SK-N-SH treated with all-trans-retinoic acid at 6 μM for 48 hours (cell line): ENCODE measurements at regions not wholly inside any gene's neighbourhood (a gene's known extent, or its start where the extent isn't known, plus 50 kb on each side); places are given as distances from the start of the nearest gene placed in this dataset.

Experiments
- ATAC-seq: fragments of 200-7000 bp; cut with Tn5 transposase; 3 replicates; pipeline ENCODE4 v1.9.1; 2020; ENCODE audit warnings: mild to moderate bottlenecking, moderate library complexity
- ARNTL ChIP-seq: fragments of 450-650 bp; formaldehyde crosslinking; IDR thresholded peaks from 2 replicates; pipeline ENCODE4 v1.5.0; 2020; ENCODE audit warnings: low read depth, mild to moderate bottlenecking, moderate library complexity, borderline replicate concordance
- BACH2 ChIP-seq: fragments of 250-450 bp; sonication (Bioruptor Pico); IDR thresholded peaks from 2 replicates; pipeline ENCODE4 v1.9.0; 2021; ENCODE audit warnings: mild to moderate bottlenecking, borderline replicate concordance
- CSDC2 ChIP-seq: fragments of 250-450 bp; sonication (Bioruptor Pico); IDR thresholded peaks from 2 replicates; pipeline ENCODE4 v1.5.0; 2020; ENCODE audit warnings: mild to moderate bottlenecking, moderate library complexity
- ESRRG ChIP-seq: fragments of 250-450 bp; sonication (Bioruptor Pico); IDR thresholded peaks from 2 replicates; pipeline ENCODE4 v1.6.1; 2021; ENCODE audit warnings: mild to moderate bottlenecking
- GLIS3 ChIP-seq: fragments of 250-450 bp; sonication (Bioruptor Pico); IDR thresholded peaks from 2 replicates; pipeline ENCODE4 v1.5.0; 2020; ENCODE audit warnings: mild to moderate bottlenecking, moderate library complexity
- ISL1 ChIP-seq: fragments of 250-450 bp; sonication (Bioruptor Pico); IDR thresholded peaks from 2 replicates; pipeline ENCODE4 v2.1.2; 2022; ENCODE audit warnings: mild to moderate bottlenecking, moderate library complexity
- OSR1 ChIP-seq: fragments of 250-450 bp; sonication (Bioruptor Pico); IDR thresholded peaks from 2 replicates; pipeline ENCODE4 v1.8.0; 2022; ENCODE audit warnings: moderate library complexity, mild to moderate bottlenecking, inconsistent platforms
- PPARA ChIP-seq: fragments of 250-450 bp; sonication (Bioruptor Pico); IDR thresholded peaks from 2 replicates; pipeline ENCODE4 v1.5.0; 2020; ENCODE audit warnings: mild to moderate bottlenecking, borderline replicate concordance
- RARB ChIP-seq: fragments of 250-450 bp; sonication (Bioruptor Pico); IDR thresholded peaks from 2 replicates; pipeline ENCODE4 v1.8.0; 2021; ENCODE audit warnings: mild to moderate bottlenecking, moderate library complexity
- SNAI2 ChIP-seq: fragments of 250-450 bp; sonication (Bioruptor Pico); IDR thresholded peaks from 2 replicates; pipeline ENCODE4 v1.5.0; 2020; ENCODE audit warnings: mild to moderate bottlenecking, moderate library complexity
- TCF4 ChIP-seq: fragments of 250-450 bp; sonication (Bioruptor Pico); IDR thresholded peaks from 2 replicates; pipeline ENCODE4 v1.8.0; 2021; ENCODE audit warnings: mild to moderate bottlenecking, moderate library complexity, borderline replicate concordance
- TOX ChIP-seq: fragments of 250-450 bp; sonication (Bioruptor Pico); IDR thresholded peaks from 2 replicates; pipeline ENCODE4 v1.8.0; 2021; ENCODE audit warnings: mild to moderate bottlenecking, moderate library complexity, borderline replicate concordance
- ZC3H10 ChIP-seq: fragments of 250-450 bp; sonication (Bioruptor Pico); IDR thresholded peaks from 2 replicates; pipeline ENCODE4 v1.5.1; 2021; ENCODE audit warnings: mild to moderate bottlenecking, moderate library complexity
- ZFP3 ChIP-seq: fragments of 250-450 bp; sonication (Bioruptor Pico); IDR thresholded peaks from 2 replicates; pipeline ENCODE4 v1.5.0; 2020; ENCODE audit warnings: mild to moderate bottlenecking, moderate library complexity
- ZNF70 ChIP-seq: fragments of 450-650 bp; formaldehyde crosslinking; IDR thresholded peaks from 2 replicates; pipeline ENCODE4 v1.5.0; 2020; ENCODE audit warnings: mild to moderate bottlenecking, moderate library complexity
- ZNF8 ChIP-seq: fragments of 450-650 bp; formaldehyde crosslinking; IDR thresholded peaks from 2 replicates; pipeline ENCODE4 v1.5.0; 2020; ENCODE audit warnings: mild to moderate bottlenecking, moderate library complexity
- TF ChIP-seq, protein P1 (sequence below): fragments of 250-450 bp; sonication (Bioruptor Pico); IDR thresholded peaks from 2 replicates; pipeline ENCODE4 v1.8.0; 2020; ENCODE audit warnings: mild to moderate bottlenecking, moderate library complexity, borderline replicate concordance
- TF ChIP-seq, protein P2 (sequence below): fragments of 250-450 bp; sonication (Bioruptor Pico); IDR thresholded peaks from 2 replicates; pipeline ENCODE4 v1.5.0; 2020; ENCODE audit warnings: mild to moderate bottlenecking, moderate library complexity
- TF ChIP-seq, protein P3 (sequence below): fragments of 250-450 bp; sonication (Bioruptor Pico); IDR thresholded peaks from 2 replicates; pipeline ENCODE4 v1.8.0; 2021; ENCODE audit warnings: low read depth, mild to moderate bottlenecking, moderate library complexity, borderline replicate concordance
- TF ChIP-seq, protein P4 (sequence below): fragments of 250-450 bp; sonication (Bioruptor Pico); IDR thresholded peaks from 2 replicates; pipeline ENCODE4 v1.5.1; 2021; ENCODE audit warnings: mild to moderate bottlenecking, moderate library complexity
- TF ChIP-seq, protein P5 (sequence below): fragments of 250-450 bp; sonication (Bioruptor Pico); IDR thresholded peaks from 2 replicates; pipeline ENCODE4 v1.5.1; 2020; ENCODE audit warnings: low read depth, mild to moderate bottlenecking, moderate library complexity

DNA sequence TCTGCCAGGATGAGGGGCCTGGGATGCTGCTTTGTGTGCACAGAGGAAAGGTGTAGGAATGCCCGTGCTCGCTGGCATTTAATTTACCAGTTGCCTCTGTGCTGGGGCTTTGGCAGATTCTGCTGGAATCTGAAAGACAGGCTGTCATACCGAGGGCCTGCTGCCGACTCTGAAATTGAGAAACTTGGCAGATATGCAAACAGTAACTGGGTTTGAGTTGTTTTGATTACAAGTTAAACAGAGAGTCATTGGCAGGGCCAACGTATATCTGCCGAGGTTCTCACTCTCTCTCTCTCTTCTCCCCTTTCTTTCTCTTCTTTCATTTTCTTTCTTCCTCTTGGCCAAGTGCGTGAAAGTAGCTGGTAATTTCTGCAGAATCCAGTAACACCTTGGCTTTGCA is 618.7 kb downstream of the VRK1 start:
- TF ChIP-seq ESRRG (CRISPR knock-in tag) (no peak), ZNF70 (CRISPR knock-in tag) (no peak), TOX (no peak), ZNF8 (no peak), BACH2 (no peak), ZC3H10 (CRISPR knock-in tag) (no peak), ZFP3 (CRISPR knock-in tag) (no peak), ISL1 (CRISPR knock-in tag) (no peak)
- TF ChIP-seq, protein P1, sequence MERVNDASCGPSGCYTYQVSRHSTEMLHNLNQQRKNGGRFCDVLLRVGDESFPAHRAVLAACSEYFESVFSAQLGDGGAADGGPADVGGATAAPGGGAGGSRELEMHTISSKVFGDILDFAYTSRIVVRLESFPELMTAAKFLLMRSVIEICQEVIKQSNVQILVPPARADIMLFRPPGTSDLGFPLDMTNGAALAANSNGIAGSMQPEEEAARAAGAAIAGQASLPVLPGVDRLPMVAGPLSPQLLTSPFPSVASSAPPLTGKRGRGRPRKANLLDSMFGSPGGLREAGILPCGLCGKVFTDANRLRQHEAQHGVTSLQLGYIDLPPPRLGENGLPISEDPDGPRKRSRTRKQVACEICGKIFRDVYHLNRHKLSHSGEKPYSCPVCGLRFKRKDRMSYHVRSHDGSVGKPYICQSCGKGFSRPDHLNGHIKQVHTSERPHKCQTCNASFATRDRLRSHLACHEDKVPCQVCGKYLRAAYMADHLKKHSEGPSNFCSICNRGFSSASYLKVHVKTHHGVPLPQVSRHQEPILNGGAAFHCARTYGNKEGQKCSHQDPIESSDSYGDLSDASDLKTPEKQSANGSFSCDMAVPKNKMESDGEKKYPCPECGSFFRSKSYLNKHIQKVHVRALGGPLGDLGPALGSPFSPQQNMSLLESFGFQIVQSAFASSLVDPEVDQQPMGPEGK: no peak
- ATAC-seq: no peak

DNA sequence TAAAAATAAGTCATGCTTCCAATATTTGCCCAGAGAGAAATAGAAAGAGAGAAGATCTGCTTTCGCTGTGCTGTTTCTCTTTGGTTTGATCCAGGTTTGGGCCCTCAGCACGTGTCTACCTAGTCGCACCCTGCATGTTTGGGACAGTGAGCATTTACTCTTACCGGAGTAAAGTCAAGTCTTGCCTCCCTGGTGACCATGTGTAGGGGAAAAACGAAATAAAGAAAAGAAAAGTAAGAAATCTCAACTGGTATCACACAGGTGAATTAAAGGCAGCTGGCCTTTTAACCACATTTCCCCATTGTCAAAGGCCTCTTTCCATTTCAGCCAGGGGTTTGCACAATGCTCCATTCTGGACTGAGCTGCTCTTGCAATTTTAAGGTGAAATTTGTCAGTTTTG is 619.4 kb downstream of the VRK1 start:
- no peak for ATAC-seq
- TF ChIP-seq, protein P1: no peak
- TF ChIP-seq RARB (CRISPR knock-in tag): no peak
- TF ChIP-seq PPARA (CRISPR knock-in tag): no peak
- TF ChIP-seq SNAI2 (CRISPR knock-in tag): no peak
- TF ChIP-seq OSR1 (CRISPR knock-in tag): no peak
- TF ChIP-seq TOX: no peak
- no peak for TF ChIP-seq CSDC2
- TF ChIP-seq, protein P2, sequence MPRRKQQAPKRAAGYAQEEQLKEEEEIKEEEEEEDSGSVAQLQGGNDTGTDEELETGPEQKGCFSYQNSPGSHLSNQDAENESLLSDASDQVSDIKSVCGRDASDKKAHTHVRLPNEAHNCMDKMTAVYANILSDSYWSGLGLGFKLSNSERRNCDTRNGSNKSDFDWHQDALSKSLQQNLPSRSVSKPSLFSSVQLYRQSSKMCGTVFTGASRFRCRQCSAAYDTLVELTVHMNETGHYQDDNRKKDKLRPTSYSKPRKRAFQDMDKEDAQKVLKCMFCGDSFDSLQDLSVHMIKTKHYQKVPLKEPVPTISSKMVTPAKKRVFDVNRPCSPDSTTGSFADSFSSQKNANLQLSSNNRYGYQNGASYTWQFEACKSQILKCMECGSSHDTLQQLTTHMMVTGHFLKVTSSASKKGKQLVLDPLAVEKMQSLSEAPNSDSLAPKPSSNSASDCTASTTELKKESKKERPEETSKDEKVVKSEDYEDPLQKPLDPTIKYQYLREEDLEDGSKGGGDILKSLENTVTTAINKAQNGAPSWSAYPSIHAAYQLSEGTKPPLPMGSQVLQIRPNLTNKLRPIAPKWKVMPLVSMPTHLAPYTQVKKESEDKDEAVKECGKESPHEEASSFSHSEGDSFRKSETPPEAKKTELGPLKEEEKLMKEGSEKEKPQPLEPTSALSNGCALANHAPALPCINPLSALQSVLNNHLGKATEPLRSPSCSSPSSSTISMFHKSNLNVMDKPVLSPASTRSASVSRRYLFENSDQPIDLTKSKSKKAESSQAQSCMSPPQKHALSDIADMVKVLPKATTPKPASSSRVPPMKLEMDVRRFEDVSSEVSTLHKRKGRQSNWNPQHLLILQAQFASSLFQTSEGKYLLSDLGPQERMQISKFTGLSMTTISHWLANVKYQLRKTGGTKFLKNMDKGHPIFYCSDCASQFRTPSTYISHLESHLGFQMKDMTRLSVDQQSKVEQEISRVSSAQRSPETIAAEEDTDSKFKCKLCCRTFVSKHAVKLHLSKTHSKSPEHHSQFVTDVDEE (CRISPR knock-in tag): no peak
- TF ChIP-seq ZC3H10 (CRISPR knock-in tag): no peak

DNA sequence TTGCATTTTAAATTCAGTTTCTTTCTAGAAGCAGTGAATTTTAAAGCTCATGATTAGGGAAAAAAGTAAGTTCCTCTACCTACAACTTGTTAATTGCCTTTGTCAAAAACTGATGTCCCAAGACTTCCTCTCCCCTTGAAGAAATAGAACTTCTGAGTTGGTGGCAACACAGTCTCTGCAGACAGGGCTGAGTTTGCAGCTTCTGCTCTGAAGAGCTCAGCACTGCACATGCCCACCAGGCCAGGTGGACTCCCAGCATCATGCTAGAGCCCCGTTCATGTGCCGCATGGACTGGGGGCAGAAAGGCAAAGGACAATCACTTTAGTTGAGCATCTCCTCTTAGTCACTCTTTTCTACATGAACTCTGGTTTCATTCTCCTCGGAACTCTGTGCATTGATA is 620.1 kb downstream of the VRK1 start:
- TF ChIP-seq, protein P3, sequence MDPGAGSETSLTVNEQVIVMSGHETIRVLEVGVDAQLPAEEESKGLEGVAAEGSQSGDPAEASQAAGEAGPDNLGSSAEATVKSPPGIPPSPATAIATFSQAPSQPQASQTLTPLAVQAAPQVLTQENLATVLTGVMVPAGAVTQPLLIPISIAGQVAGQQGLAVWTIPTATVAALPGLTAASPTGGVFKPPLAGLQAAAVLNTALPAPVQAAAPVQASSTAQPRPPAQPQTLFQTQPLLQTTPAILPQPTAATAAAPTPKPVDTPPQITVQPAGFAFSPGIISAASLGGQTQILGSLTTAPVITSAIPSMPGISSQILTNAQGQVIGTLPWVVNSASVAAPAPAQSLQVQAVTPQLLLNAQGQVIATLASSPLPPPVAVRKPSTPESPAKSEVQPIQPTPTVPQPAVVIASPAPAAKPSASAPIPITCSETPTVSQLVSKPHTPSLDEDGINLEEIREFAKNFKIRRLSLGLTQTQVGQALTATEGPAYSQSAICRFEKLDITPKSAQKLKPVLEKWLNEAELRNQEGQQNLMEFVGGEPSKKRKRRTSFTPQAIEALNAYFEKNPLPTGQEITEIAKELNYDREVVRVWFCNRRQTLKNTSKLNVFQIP (CRISPR knock-in tag): no peak
- no peak for TF ChIP-seq GLIS3
- no peak for TF ChIP-seq BACH2
- TF ChIP-seq OSR1 (CRISPR knock-in tag): no peak
- no peak for TF ChIP-seq ESRRG (CRISPR knock-in tag)
- no peak for TF ChIP-seq ISL1 (CRISPR knock-in tag)
- ATAC-seq: no peak

DNA sequence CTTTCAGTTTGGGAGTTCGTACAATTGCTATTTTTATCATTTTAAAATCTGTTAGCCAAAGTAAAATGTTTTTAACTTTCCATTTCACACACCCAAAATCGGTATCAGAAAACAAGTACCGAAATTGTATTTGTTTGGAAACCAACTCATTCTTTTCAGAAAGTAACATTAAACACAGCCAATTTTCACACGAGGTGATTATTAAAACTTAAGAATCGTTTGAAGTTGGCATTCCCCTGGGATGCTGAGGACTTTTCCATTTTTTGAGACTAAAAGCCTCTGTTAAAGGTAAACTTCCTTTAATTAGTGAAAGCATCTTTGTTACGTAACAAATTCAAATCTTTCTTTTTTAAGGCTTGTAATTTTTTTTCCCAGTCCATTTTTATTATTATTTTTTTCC is 623.0 kb downstream of the VRK1 start:
- ATAC-seq: no peak
- TF ChIP-seq TCF4 (CRISPR knock-in tag): no peak
- no peak for TF ChIP-seq ESRRG (CRISPR knock-in tag)
- TF ChIP-seq ZFP3 (CRISPR knock-in tag): no peak
- no peak for TF ChIP-seq ZNF70 (CRISPR knock-in tag)
- TF ChIP-seq OSR1 (CRISPR knock-in tag): no peak
- TF ChIP-seq RARB (CRISPR knock-in tag): no peak
- TF ChIP-seq, protein P4, sequence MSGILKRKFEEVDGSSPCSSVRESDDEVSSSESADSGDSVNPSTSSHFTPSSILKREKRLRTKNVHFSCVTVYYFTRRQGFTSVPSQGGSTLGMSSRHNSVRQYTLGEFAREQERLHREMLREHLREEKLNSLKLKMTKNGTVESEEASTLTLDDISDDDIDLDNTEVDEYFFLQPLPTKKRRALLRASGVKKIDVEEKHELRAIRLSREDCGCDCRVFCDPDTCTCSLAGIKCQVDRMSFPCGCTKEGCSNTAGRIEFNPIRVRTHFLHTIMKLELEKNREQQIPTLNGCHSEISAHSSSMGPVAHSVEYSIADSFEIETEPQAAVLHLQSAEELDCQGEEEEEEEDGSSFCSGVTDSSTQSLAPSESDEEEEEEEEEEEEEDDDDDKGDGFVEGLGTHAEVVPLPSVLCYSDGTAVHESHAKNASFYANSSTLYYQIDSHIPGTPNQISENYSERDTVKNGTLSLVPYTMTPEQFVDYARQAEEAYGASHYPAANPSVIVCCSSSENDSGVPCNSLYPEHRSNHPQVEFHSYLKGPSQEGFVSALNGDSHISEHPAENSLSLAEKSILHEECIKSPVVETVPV: no peak
- TF ChIP-seq, protein P5, sequence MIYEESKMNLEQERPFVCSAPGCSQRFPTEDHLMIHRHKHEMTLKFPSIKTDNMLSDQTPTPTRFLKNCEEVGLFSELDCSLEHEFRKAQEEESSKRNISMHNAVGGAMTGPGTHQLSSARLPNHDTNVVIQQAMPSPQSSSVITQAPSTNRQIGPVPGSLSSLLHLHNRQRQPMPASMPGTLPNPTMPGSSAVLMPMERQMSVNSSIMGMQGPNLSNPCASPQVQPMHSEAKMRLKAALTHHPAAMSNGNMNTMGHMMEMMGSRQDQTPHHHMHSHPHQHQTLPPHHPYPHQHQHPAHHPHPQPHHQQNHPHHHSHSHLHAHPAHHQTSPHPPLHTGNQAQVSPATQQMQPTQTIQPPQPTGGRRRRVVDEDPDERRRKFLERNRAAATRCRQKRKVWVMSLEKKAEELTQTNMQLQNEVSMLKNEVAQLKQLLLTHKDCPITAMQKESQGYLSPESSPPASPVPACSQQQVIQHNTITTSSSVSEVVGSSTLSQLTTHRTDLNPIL (CRISPR knock-in tag): no peak
- TF ChIP-seq ISL1 (CRISPR knock-in tag): no peak
- TF ChIP-seq BACH2: no peak
- no peak for TF ChIP-seq ZNF8
- TF ChIP-seq ARNTL: no peak
- no peak for TF ChIP-seq CSDC2
